ENCODE measurements at regions not wholly inside any gene's neighbourhood (a gene's known extent, or its start where the extent isn't known, plus 50 kb on each side); places are given as distances from the start of the nearest gene placed in this dataset.

- DNase-seq: no peak
Observed at GRCh38 chr18:60996326-60996725, 336.9 kb upstream of the CDH20 start.

- DNase-seq: no peak
Observed at GRCh38 chr18:60996822-60997221, 336.4 kb upstream of the CDH20 start.

GRCh38 chr18:61001138-61001537, 332.1 kb upstream of the CDH20 start:
- no peak for DNase-seq

DNA sequence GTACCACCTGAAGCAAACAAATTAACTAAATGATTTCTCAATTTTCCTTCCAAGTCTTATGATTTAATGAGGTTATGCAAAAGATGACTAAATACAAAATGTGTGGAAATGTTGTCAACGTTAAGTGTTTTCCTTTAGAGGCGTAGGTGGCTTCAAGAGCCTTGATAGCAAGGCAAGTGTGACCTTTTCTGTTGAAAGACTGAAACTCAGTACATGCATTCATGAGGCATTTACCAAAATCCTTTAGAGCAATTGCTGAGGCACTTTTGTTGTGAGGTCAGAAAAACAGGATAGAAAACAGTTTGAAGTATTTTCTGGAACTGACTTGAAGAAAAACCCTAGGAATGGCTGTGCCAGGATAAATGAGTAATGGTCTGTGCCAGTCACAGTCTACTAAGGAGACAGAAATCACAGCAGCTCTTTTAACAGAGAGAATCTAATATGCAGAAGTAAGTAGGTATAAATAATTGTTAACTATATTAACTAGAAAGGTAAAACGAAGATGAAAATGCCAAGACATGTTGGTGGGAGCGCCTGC, 326.5 kb upstream of the CDH20 start:
- DNase-seq: no peak

- DNase-seq: peak; percentile 9
Observed at GRCh38 chr18:61019338-61020301, 313.6 kb upstream of the CDH20 start.

GRCh38 chr18:61025596-61025995, 307.6 kb upstream of the CDH20 start:
- no peak for DNase-seq

DNA sequence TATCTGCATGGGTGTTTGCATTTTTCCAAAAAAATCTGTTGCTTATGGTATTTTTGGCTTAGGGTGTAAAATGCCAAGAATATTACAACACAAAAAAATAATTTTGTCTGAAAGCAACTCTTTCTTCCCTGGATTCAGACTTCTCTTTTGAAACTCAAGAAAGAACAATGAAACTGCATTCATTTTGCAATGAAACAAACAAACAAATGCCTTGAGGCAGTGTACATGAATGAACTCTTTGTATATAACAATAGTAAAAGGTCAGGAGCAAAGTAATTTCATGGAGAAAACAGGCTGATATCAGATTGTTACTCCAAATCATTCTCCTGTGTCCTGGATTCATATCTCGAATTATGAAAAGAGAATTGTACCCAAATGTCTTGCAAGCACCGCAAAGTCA, 301.6 kb upstream of the CDH20 start:
- DNase-seq: no peak

- no peak for DNase-seq
Observed at GRCh38 chr18:61034580-61034979, 298.6 kb upstream of the CDH20 start.

DNA sequence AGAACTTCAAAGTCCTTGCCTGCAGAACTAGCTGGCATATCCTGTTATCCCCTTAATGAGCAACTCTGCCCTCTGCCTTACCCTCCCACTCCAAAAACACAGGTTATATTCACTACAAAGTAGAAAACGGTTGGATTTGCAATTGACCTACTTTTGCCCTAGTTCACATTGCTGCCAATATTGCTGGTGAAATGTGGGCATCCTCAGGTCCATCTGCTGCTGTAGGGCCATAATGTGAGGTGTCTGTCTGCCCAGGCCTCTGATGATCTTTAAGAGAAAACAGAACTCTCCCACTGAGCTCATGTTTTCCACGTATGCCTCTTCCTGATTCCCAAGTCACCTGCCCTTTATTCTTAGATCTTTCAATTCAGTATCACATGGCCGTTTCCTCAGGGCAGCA, 294.0 kb upstream of the CDH20 start:
- DNase-seq: no peak

DNA sequence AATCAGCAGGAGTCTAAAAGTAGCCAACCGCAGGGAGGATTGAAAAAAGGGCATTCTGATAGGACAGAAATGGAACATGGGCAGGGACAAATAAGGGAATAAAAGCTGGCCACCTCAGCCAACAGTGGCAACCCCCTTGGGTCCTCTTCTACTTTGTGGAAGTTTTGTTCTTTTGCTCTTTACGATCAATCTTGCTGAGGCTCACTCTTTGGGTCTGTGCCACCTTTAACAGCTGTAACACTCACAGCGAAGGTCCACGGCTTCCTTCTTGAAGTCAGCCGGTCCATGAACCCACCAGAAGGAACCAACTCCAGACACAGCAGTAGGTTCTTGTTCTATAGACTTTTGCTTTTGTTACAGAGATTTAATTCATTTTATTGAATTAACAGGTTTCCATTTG, 285.4 kb upstream of the CDH20 start:
- DNase-seq: peak; percentile 4

DNA sequence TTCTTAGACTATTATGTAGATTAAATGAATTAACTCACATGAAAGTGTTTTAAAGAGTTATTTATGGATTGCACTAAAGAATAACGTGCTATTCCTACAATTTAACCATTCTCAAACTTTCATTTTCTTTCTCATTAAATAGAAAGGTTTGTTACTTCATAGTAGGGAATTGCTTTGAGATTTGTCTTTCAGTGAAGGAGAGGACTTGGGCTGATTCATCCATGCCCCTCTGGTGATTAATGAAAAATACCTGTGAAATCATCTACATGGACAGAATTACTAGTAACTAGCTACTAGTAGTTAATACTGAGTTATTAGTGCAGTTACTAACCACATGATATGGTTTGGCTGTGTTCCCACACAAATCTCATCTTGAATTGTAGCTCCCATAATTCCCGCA, 275.8 kb upstream of the CDH20 start:
- no peak for DNase-seq

DNA sequence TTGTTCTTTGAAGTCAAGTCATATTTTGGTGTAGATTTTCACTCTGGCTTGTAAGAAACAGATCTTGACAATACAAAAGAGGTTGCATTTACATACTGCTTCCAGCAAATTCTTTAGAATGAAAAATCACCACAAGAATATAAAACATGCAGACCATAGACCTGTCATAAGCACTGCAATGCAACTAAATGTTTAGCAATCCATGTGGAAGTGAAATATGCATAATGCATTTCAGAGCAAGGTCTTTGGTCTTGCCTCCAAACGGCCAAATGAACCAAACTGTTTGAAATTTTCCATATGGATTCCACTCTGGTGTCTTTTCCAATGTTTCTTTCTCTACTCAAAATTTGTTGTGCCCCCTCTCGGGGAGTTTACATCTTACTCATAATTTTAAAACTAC, 271.0 kb upstream of the CDH20 start:
- DNase-seq: no peak

- no peak for DNase-seq
Observed at GRCh38 chr18:61064911-61065310, 268.3 kb upstream of the CDH20 start.

GRCh38 chr18:61076986-61077385, 256.2 kb upstream of the CDH20 start:
- no peak for DNase-seq

GRCh38 chr18:61079714-61080113, 253.5 kb upstream of the CDH20 start:
- DNase-seq: no peak

DNA sequence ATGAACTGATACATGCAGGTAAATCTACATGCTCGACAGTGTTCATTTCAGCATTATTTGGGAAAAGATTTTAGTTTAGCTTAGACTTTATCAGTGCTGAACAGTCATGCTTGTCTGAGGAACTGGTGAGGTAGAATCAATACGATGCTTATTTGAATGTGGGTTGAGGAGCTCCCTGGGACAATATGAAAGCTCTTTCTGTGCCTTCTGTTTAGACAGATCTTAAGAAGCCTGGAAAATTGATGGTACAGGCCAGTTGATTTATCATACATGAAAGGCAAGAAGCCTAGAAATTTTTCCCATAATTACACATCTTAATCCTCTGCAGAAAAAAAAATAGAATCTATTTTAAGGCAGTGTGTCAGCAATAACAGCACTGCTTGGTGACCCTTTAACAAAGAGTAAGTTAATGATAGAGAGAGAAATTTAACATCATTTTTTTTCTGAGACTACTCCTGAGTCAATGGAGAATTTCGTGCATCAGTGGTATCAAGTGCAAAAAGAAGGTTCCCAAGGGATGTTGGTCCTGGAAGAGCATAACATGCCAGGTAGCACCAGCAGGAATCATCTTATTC, 252.2 kb upstream of the CDH20 start:
- peak; percentile 33 for DNase-seq

DNA sequence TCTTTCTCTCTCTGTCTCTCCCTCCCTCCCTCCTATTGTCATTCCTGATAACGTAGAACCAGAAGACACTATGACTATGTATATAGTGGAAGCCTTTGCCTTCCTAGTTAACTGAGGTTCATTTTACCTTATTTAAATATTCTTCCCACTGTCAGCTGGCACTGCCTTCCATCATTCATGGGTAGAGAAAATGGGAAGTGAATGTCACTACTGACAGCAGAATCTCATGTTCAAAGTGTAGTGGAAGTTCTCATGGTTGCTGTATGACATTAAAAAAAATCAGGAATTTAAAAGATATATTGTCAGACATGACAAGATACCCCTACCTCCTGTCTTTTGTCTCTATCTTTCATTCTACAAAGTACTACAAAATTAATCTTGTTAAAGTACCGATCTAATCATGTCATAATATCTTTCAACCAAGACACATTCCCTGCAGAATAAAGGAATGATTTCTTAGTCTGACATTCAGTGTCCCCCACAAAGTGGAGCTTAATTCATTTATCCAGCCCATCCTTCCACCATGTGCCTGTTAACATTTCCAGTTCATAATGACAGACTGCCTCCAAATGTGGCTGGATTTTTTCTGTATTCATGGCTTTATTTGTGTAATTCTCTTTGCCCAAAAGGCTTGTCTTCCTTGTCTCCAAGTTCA, 250.1 kb upstream of the CDH20 start:
- DNase-seq: no peak

DNA sequence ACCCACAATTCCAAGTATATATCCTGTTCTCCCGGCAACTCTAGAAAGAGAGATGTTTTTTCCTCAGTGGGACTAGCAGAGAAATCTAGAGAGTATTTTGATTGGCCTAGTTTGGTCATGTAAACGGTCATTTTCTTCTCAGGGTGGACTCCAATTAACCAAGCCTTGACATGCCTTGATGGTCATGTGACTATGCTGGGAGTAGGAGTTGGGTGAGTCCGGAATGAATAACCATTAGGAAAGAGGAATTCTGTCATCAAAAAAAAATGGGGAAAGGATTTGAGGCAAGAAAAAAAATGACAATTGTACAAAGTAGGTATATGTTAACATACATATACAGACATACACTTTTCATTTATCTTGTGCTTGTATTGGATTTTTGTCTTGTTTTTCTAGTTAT, 248.2 kb upstream of the CDH20 start:
- no peak for DNase-seq

GRCh38 chr18:61085761-61086160, 247.5 kb upstream of the CDH20 start:
- peak; percentile 8 for DNase-seq

DNA sequence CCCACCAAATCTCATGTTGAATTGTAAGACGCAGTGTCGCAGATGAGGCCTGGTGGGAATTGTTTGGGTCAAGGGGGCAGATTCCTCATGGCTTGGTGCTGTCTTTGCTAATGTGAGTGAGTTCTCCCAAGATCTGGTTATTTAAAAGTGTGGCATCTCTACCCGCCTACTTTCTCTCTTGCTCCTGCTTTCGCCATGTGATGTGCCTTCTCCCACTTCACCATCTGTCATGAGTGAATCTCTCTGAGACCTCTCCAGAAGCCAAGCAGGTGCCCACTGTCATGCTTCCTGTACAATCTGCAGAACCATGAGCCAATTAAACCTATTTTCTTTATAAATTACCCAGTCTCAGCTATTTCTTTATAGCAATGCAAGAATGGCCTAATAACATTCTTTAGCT, 246.6 kb upstream of the CDH20 start:
- DNase-seq: peak; percentile 11

DNA sequence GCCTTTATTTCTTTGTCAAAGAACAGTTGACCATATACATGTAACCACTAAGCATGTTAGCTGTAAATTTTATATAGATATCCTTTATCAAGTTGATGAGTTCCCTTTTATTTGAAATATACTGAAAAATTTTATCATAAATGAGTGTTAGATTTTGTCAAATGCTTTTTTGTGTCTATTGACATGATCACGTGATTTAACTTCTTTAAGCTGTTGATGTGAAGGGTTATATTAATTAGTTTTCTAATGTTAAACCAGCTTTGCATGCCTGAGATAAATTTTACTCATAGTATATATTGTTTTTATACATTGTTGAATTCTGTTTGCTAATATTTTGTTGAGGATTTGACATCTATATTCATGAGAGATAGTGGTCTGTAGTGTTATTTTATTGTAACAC, 241.9 kb upstream of the CDH20 start:
- DNase-seq: no peak

GRCh38 chr18:61093965-61094364, 239.3 kb upstream of the CDH20 start:
- DNase-seq: peak; percentile 41

- no peak for DNase-seq
Observed at GRCh38 chr18:61096226-61096625, 237.0 kb upstream of the CDH20 start.

DNA sequence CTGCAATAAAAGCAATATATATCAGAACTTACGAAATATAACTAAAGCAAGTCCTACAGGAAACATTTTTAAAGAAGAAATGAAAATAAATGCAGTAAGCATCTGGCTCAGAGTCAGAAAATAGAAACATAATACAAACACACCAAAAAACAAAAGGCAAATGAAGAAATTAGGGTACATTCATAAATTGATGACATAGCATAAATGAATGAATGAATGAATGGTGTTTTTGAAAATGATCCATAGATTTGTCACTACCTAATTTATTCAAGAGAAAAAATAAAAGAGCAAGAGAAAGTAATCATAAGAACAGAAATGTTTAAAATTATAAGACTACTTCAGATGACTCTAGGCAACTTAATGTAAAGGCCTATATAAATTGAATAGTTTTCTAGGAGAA, 226.1 kb upstream of the CDH20 start:
- DNase-seq: no peak
